HCT116 (cell line): ENCODE measurements at regions not wholly inside any gene's neighbourhood (a gene's known extent, or its start where the extent isn't known, plus 50 kb on each side); places are given as distances from the start of the nearest gene placed in this dataset.

ENCODE experiments used
- POLR2AphosphoS5 ChIP-seq: IDR thresholded peaks from 2 replicates; pipeline ENCODE4 v1.6.1; 2011; ENCODE audit warnings: mild to moderate bottlenecking, low read depth, low read length, moderate library complexity
- YY1 ChIP-seq: IDR thresholded peaks from 2 replicates; pipeline ENCODE4 v1.6.1; 2011; ENCODE audit warnings: low read length, low read depth, moderate library complexity, mild to moderate bottlenecking; ENCODE audit not compliant: insufficient replicate concordance; ENCODE audit errors: extremely low read depth
- ZNF274 ChIP-seq: fragments of 200-500 bp; sonication (Bioruptor generic); IDR thresholded peaks from 2 replicates; pipeline ENCODE4 v1.6.1; 2014; ENCODE audit warnings: mild to moderate bottlenecking, low read depth, low read length, inconsistent platforms
- TF ChIP-seq, protein P1 (sequence below), 3 experiments: fragments of 200-600 bp in 1 of 3; sonication (generic) in 1 of 3; IDR thresholded peaks in 2 of 3; conservative IDR thresholded peaks in 1 of 3; 2 replicates each; pipeline ENCODE4 v1.5.1; 2012 to 2017; ENCODE audit warnings: low read depth in 2 of 3, low read length in 2 of 3, antibody characterized with exemption in 1 of 3, borderline replicate concordance in 1 of 3, control low read depth in 1 of 3, mild to moderate bottlenecking in 1 of 3, mixed read lengths in 1 of 3, mixed run types in 1 of 3, moderate library complexity in 1 of 3; ENCODE audit not compliant: insufficient read depth in 1 of 3

DNA sequence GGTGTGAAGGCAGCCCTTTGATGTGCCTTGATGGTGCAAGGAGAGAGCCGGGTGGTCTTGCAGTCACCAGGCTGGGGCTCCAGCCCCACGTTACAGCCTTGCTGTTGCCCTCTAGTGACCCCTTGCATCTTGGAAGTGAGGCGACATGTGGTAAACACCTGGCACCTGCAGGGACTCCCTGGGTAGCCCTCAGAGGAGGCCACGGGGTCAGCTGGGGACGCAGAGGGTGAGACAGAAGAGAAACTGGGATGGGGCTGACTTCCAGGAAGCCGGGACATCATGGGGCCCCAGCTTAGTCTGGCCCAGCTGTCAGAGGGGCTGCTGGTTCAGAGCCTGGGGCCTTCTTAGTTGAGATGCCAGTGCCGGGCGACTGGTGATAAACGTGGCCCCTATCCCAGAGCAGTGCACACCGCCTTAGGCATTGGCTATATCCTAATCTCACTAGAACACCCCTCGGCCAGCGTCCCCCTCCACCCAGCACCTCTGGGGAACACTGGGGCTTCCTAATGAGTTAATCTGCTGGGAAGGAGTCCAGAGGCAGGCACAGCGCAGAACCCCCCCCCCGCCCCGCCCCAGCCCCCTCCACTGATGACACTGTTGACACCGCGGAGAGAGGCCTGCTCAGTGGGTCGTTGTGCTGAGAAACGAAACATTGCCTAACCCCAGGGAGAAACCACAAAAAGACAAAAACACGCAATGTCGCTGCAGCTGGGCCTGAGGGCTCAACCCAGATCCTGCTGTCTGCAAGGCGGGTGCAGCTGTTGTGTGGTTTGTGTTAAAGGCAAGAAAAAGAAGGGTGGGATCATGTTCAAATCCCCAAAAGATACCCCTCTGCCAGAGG lies 60.5 kb upstream of the KLF13 start:
- TF ChIP-seq, protein P1, sequence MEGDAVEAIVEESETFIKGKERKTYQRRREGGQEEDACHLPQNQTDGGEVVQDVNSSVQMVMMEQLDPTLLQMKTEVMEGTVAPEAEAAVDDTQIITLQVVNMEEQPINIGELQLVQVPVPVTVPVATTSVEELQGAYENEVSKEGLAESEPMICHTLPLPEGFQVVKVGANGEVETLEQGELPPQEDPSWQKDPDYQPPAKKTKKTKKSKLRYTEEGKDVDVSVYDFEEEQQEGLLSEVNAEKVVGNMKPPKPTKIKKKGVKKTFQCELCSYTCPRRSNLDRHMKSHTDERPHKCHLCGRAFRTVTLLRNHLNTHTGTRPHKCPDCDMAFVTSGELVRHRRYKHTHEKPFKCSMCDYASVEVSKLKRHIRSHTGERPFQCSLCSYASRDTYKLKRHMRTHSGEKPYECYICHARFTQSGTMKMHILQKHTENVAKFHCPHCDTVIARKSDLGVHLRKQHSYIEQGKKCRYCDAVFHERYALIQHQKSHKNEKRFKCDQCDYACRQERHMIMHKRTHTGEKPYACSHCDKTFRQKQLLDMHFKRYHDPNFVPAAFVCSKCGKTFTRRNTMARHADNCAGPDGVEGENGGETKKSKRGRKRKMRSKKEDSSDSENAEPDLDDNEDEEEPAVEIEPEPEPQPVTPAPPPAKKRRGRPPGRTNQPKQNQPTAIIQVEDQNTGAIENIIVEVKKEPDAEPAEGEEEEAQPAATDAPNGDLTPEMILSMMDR (IDR thresholded peaks at IDR 0.05 in 2 of 3, conservative IDR thresholded peaks at IDR 0.05 in 1 of 3; ENCODE audit: borderline replicate concordance in 1 of 3, insufficient read depth in 1 of 3, low read depth in 2 of 3, low read length in 2 of 3): no peak
- no peak for TF ChIP-seq POLR2AphosphoS5
- no peak for TF ChIP-seq YY1
- no peak for TF ChIP-seq ZNF274
